GM12878 (cell line): ENCODE measurements at regions not wholly inside any gene's neighbourhood (a gene's known extent, or its start where the extent isn't known, plus 50 kb on each side); places are given as distances from the start of the nearest gene placed in this dataset.

Experiments
- ATAC-seq: fragments of 200-7000 bp; cut with Tn5 transposase; 3 replicates; pipeline ENCODE4 v1.9.1; 2020; ENCODE audit warnings: mild to moderate bottlenecking, moderate library complexity
- BruUV-seq: library from RNA; stranded (reverse); fragments of 400-500 nt; replicated peaks from 2 replicates; lab custom pipeline; 2021; lab: Mats Ljungman, UMichigan
- CTCF ChIA-PET: fragments of 300-600 bp; sonication (Branson Sonifier 250); formaldehyde crosslinking; extraction: SDS; loops from one replicate; lab custom pipeline; 2021; ENCODE audit warnings: inconsistent platforms; lab: Yijun Ruan, JAX
- POLR2A ChIA-PET: fragments of 350-600 bp; formaldehyde crosslinking; extraction: SDS; loops from one replicate; lab custom pipeline; 2021; ENCODE audit warnings: inconsistent platforms; lab: Charles Lee
- RAD21 ChIA-PET: fragments of 300-600 bp; sonication (Branson Sonifier 250); formaldehyde crosslinking; loops from one replicate; lab custom pipeline; 2023; ENCODE audit warnings: antibody characterized with exemption; ENCODE audit not compliant: unreplicated experiment; lab: Charles Lee
- SMC1A ChIA-PET: fragments of 300-600 bp; sonication (Branson Sonifier 250); formaldehyde crosslinking; loops from one replicate; lab custom pipeline; 2023; ENCODE audit not compliant: unreplicated experiment, uncharacterized antibody; lab: Charles Lee
- DNase-seq: peaks from one replicate; pipeline ENCODE4 v3.0.0-alpha.2; 2011; ENCODE audit warnings: low read depth, low spot score
- FAIRE-seq: peaks from 3 replicates; lab custom pipeline; 2011; peaks lifted over from hg19 to GRCh38; lab: Jason Lieb, UNC
- H2AFZ ChIP-seq: 2 replicates; pipeline ENCODE4 v1.6.0; 2011; ENCODE audit warnings: low read depth, low read length, control low read depth; ENCODE audit not compliant: control insufficient read depth
- H3K27ac ChIP-seq: 2 replicates; pipeline ENCODE4 v1.5.1; 2011; ENCODE audit warnings: control low read depth; ENCODE audit not compliant: control insufficient read depth, insufficient read depth
- H3K27me3 ChIP-seq, 2 experiments: replicated peaks in 1 of 2; 2 replicates each; pipeline versions ENCODE4 v1.6.0 to v1.6.1; 2011; ENCODE audit warnings: low read length in 1 of 2; ENCODE audit not compliant: control insufficient read depth in 2 of 2, insufficient read depth in 2 of 2
- H3K36me3 ChIP-seq, 2 experiments: 2 replicates each; pipeline ENCODE4 v1.5.1; 2011; ENCODE audit warnings: low read length in 1 of 2; ENCODE audit not compliant: control insufficient read depth in 2 of 2, insufficient read depth in 2 of 2
- H3K4me1 ChIP-seq: 2 replicates; pipeline ENCODE4 v1.6.1; 2011; ENCODE audit warnings: mild to moderate bottlenecking, low read length, moderate library complexity, mixed read lengths; ENCODE audit not compliant: control insufficient read depth, insufficient read depth
- H3K4me2 ChIP-seq: 2 replicates; pipeline ENCODE4 v1.6.0; 2011; ENCODE audit warnings: control low read depth; ENCODE audit not compliant: control insufficient read depth, insufficient read depth
- H3K4me3 ChIP-seq: fragments of 200-600 bp; sonication (generic); 2 replicates; pipeline ENCODE4 v1.5.1; 2016
- H3K79me2 ChIP-seq: 2 replicates; pipeline ENCODE4 v1.6.0; 2011; ENCODE audit warnings: low read length; ENCODE audit not compliant: control insufficient read depth, insufficient read depth
- H3K9ac ChIP-seq: 2 replicates; pipeline ENCODE4 v1.8.0; 2011; ENCODE audit warnings: low read length, control low read depth, mixed read lengths; ENCODE audit not compliant: control insufficient read depth, insufficient read depth
- H3K9me3 ChIP-seq: replicated peaks from 3 replicates; pipeline ENCODE4 v1.5.1; 2011; ENCODE audit warnings: mild to moderate bottlenecking, low read length; ENCODE audit not compliant: control insufficient read depth, insufficient read depth
- H4K20me1 ChIP-seq: 2 replicates; pipeline ENCODE4 v1.6.0; 2011; ENCODE audit not compliant: control insufficient read depth, insufficient read depth
- BCL11A ChIP-seq: IDR thresholded peaks from 2 replicates; pipeline ENCODE4 v1.6.1; 2011; ENCODE audit warnings: low read depth, low read length
- E2F4 ChIP-seq: IDR thresholded peaks from 2 replicates; pipeline ENCODE4 v1.6.1; 2012; ENCODE audit warnings: low read depth, low read length, improper control_type of control experiment
- EZH2 ChIP-seq: IDR thresholded peaks from 2 replicates; pipeline ENCODE4 v1.6.1; 2012; ENCODE audit warnings: low read depth, mild to moderate bottlenecking, control low read depth, inconsistent platforms, low read length, borderline replicate concordance; ENCODE audit not compliant: control insufficient read depth
- HDAC2 ChIP-seq: fragments of 200-600 bp; sonication (generic); IDR thresholded peaks from 2 replicates; pipeline ENCODE4 v1.6.1; 2017
- IRF3 ChIP-seq: fragments of 450-650 bp; IDR thresholded peaks from 2 replicates; pipeline ENCODE4 v1.6.1; 2014; ENCODE audit warnings: mild to moderate bottlenecking
- MYC ChIP-seq: IDR thresholded peaks from 2 replicates; pipeline ENCODE4 v1.6.1; 2011; ENCODE audit warnings: mild to moderate bottlenecking, low read length, moderate library complexity, inconsistent platforms; ENCODE audit not compliant: insufficient read depth, insufficient replicate concordance, insufficient read length, severe bottlenecking
- NR2C2 ChIP-seq: IDR thresholded peaks from 2 replicates; pipeline ENCODE4 v1.6.1; 2011; ENCODE audit warnings: borderline replicate concordance, low read depth; ENCODE audit not compliant: control insufficient read depth, insufficient read length
- RFX5 ChIP-seq: IDR thresholded peaks from 2 replicates; pipeline ENCODE4 v1.6.1; 2011; ENCODE audit warnings: low read depth, low read length, improper control_type of control experiment
- SMARCA5 ChIP-seq: fragments of 450-650 bp; IDR thresholded peaks from 2 replicates; pipeline ENCODE4 v1.6.1; 2017; ENCODE audit warnings: mild to moderate bottlenecking
- SMC3 ChIP-seq: IDR thresholded peaks from 2 replicates; pipeline ENCODE4 v1.6.1; 2011; ENCODE audit warnings: low read length, improper control_type of control experiment, borderline replicate concordance
- TAF1 ChIP-seq: IDR thresholded peaks from 2 replicates; pipeline ENCODE4 v1.6.1; 2011; ENCODE audit warnings: mild to moderate bottlenecking, low read depth, low read length, borderline replicate concordance
- TCF3 ChIP-seq: IDR thresholded peaks from 2 replicates; pipeline ENCODE4 v1.6.1; 2012; ENCODE audit warnings: low read depth, mild to moderate bottlenecking, low read length, borderline replicate concordance; ENCODE audit not compliant: insufficient read depth
- WRNIP1 ChIP-seq: IDR thresholded peaks from 2 replicates; pipeline ENCODE4 v1.6.1; 2011; ENCODE audit warnings: low read depth, low read length, improper control_type of control experiment, borderline replicate concordance
- YBX1 ChIP-seq: fragments of 450-650 bp; IDR thresholded peaks from 2 replicates; pipeline ENCODE4 v1.6.1; 2016; ENCODE audit warnings: antibody characterized with exemption
- YY1 ChIP-seq: IDR thresholded peaks from 2 replicates; pipeline ENCODE4 v1.6.1; 2011; ENCODE audit warnings: low read depth, mild to moderate bottlenecking, low read length
- ZBED1 ChIP-seq: IDR thresholded peaks from 2 replicates; pipeline ENCODE4 v1.6.1; 2016; ENCODE audit warnings: borderline replicate concordance
- ZBTB40 ChIP-seq: fragments of 450-650 bp; IDR thresholded peaks from 2 replicates; pipeline ENCODE4 v1.6.1; 2016; ENCODE audit warnings: mild to moderate bottlenecking, moderate library complexity, borderline replicate concordance
- WGBS: methylation state at CpG from one replicate; pipeline ENCODE4 v1.1.6; 2016; ENCODE audit warnings: low lambda C conversion rate; ENCODE audit not compliant: insufficient replicate concordance, insufficient coverage; ENCODE audit errors: missing lambda C conversion rate; 5-methylcytosine and 5-hydroxymethylcytosine counted together
- in situ Hi-C: fragments of 300-500 bp; cut with MboI; formaldehyde crosslinking; loops from 9 replicates; pipeline ENCODE4 v1.14.3; 2018; ENCODE audit warnings: mixed read lengths
- intact Hi-C: fragments of 100-400 bp; cut with micrococcal nuclease; formaldehyde crosslinking; loops from one replicate; pipeline ENCODE4 v1.14.2; 2022; ENCODE audit not compliant: unreplicated experiment
- TF ChIP-seq, protein P1 (sequence below): fragments of 450-650 bp; IDR thresholded peaks from 2 replicates; pipeline ENCODE4 v1.6.1; 2016; ENCODE audit warnings: mild to moderate bottlenecking

- RAD21 ChIA-PET = interaction anchor here (0.6 to 2.8 kb wide), 6 partner anchors 16 to 352 kb away, joined by 3 to 28 read pairs (median 8); no protein-coding TSS in a partner anchor
- H3K4me1 ChIP-seq = no peaks in the 10 kb centered on the region
- CTCF ChIA-PET = interaction anchor here (0.7 to 6.6 kb wide), 20 partner anchors 14 to 731 kb away, joined by 3 to 183 read pairs (median 5); no protein-coding TSS in a partner anchor
- H3K79me2 ChIP-seq = no peaks in the 10 kb centered on the region
- H4K20me1 ChIP-seq = no peaks in the 10 kb centered on the region
- no peak overlapping the region for H3K9ac ChIP-seq
- no peak overlapping the region for H3K27ac ChIP-seq
- no peak for FAIRE-seq
- ATAC-seq = no peak
- POLR2A ChIA-PET = no interaction called here
- no peaks in the 10 kb centered on the region for H3K27me3 ChIP-seq
- intact Hi-C loops = loop anchor here (5.0 kb wide), 1 partner anchor 525 kb away; no protein-coding TSS in a partner anchor
- no peaks in the 10 kb centered on the region for H3K36me3 ChIP-seq
- H3K4me2 ChIP-seq = no peak overlapping the region
- no peak overlapping the region for H2AFZ ChIP-seq
- DNase-seq = no peak
- no peak overlapping the region for H3K4me3 ChIP-seq
- H3K9me3 ChIP-seq = no peaks in the 10 kb centered on the region
- SMC1A ChIA-PET = interaction anchor here (0.6 to 5.6 kb wide), 12 partner anchors 9 to 350 kb away, joined by 3 to 27 read pairs (median 4); no protein-coding TSS in a partner anchor
- no TSS peak for BruUV-seq
- in situ Hi-C loops = no loop called here
- WGBS = 67% methylated on average over 3 of the region's 3 CpGs
- TF ChIP-seq SMARCA5 = no peak
- TF ChIP-seq HDAC2 = no peak
- no peak for TF ChIP-seq E2F4
- TF ChIP-seq EZH2 = no peak
- TF ChIP-seq TCF3 = no peak
- no peak for TF ChIP-seq ZBTB40
- TF ChIP-seq IRF3 = no peak
- TF ChIP-seq WRNIP1 = no peak
- no peak for TF ChIP-seq TAF1
- TF ChIP-seq YBX1 = no peak
- no peak for TF ChIP-seq SMC3
- TF ChIP-seq RFX5 = no peak
- TF ChIP-seq YY1 = no peak
- TF ChIP-seq, protein P1, sequence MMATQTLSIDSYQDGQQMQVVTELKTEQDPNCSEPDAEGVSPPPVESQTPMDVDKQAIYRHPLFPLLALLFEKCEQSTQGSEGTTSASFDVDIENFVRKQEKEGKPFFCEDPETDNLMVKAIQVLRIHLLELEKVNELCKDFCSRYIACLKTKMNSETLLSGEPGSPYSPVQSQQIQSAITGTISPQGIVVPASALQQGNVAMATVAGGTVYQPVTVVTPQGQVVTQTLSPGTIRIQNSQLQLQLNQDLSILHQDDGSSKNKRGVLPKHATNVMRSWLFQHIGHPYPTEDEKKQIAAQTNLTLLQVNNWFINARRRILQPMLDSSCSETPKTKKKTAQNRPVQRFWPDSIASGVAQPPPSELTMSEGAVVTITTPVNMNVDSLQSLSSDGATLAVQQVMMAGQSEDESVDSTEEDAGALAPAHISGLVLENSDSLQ = no peak
- TF ChIP-seq NR2C2 = no peak
- TF ChIP-seq BCL11A = no peak
- TF ChIP-seq ZBED1 = no peak
- TF ChIP-seq MYC = no peak
Observed at GRCh38 chr6:54716877-54717276, 129.7 kb upstream of the FAM83B start.
